ENCODE measurements at regions not wholly inside any gene's neighbourhood (a gene's known extent, or its start where the extent isn't known, plus 50 kb on each side); places are given as distances from the start of the nearest gene placed in this dataset.
"Not testable (repeated sequence)": the region's sequence is repeated elsewhere in the genome, so short reads cannot be mapped to it uniquely, and the experiment has no call there.

- not testable (repeated sequence) for TF ChIP-seq POLR2AphosphoS5 (IDR thresholded peaks at IDR 0.05; ENCODE audit: low read depth); CTCF (IDR thresholded peaks at IDR 0.05; ENCODE audit: insufficient read depth, low read length)
These were observed 200.3 kb upstream of the IVNS1ABP start for GRCh38 chr1:185517301-185517700.

All from HL-60 (cell line).